Skeletal muscle tissue (tissue), 3 donors: ENCODE measurements at regions not wholly inside any gene's neighbourhood (a gene's known extent, or its start where the extent isn't known, plus 50 kb on each side); places are given as distances from the start of the nearest gene placed in this dataset.
"Not testable (repeated sequence)": the region's sequence is repeated elsewhere in the genome, so short reads cannot be mapped to it uniquely, and the experiment has no call there.

ENCODE experiments used
- H3K27ac ChIP-seq: one replicate; pipeline ENCODE4 v1.7.0; 2013; ENCODE audit warnings: mild to moderate bottlenecking, low read depth, low read length, inconsistent platforms
- H3K27me3 ChIP-seq, 3 donors: one replicate each; pipeline ENCODE4 v1.7.0; 2013; ENCODE audit warnings: low read length in 3 of 3; ENCODE audit not compliant: control insufficient read depth in 3 of 3, insufficient read depth in 3 of 3
- H3K36me3 ChIP-seq, 3 donors: one replicate each; pipeline ENCODE4 v1.7.0; 2013; ENCODE audit warnings: low read length in 3 of 3; ENCODE audit not compliant: control insufficient read depth in 3 of 3, insufficient read depth in 3 of 3
- H3K4me1 ChIP-seq, 3 donors: one replicate each; pipeline ENCODE4 v1.7.0; 2013; ENCODE audit warnings: low read length in 3 of 3, mild to moderate bottlenecking in 3 of 3; ENCODE audit not compliant: control insufficient read depth in 3 of 3, insufficient read depth in 3 of 3
- H3K4me3 ChIP-seq, 3 donors: one replicate each; pipeline ENCODE4 v1.7.0; 2013; ENCODE audit warnings: low read length in 3 of 3
- H3K9ac ChIP-seq, 3 donors: one replicate each; pipeline ENCODE4 v1.7.0; 2013; ENCODE audit warnings: low read length in 3 of 3, mild to moderate bottlenecking in 3 of 3, moderate library complexity in 2 of 3, low read depth in 1 of 3
- H3K9me3 ChIP-seq, 3 donors: one replicate each; pipeline ENCODE4 v1.7.0; 2013; ENCODE audit warnings: low read length in 3 of 3; ENCODE audit not compliant: control insufficient read depth in 3 of 3
- donor health status: Osteomylitis.

GRCh38 chr2:47964277-47964676 is 58.0 kb upstream of the FBXO11 start:
- Histone ChIP-seq H3K27me3 (no peaks in the 10 kb centered on the region), H3K36me3 (no peaks in the 10 kb centered on the region), H3K9ac (no peak overlapping the region), H3K4me3 (no peak overlapping the region), H3K27ac (no peak overlapping the region), H3K9me3 (no peaks in the 10 kb centered on the region), H3K4me1 (no peaks in the 10 kb centered on the region)

GRCh38 chr2:47964722-47965434 is 58.6 kb upstream of the FBXO11 start:
- Histone ChIP-seq H3K4me3 (no peak overlapping the region), H3K36me3 (no peaks in the 10 kb centered on the region), H3K27me3 (no peaks in the 10 kb centered on the region), H3K9ac (no peak overlapping the region), H3K27ac (no peak overlapping the region), H3K4me1 (no peaks in the 10 kb centered on the region), H3K9me3 (no peaks in the 10 kb centered on the region)

DNA sequence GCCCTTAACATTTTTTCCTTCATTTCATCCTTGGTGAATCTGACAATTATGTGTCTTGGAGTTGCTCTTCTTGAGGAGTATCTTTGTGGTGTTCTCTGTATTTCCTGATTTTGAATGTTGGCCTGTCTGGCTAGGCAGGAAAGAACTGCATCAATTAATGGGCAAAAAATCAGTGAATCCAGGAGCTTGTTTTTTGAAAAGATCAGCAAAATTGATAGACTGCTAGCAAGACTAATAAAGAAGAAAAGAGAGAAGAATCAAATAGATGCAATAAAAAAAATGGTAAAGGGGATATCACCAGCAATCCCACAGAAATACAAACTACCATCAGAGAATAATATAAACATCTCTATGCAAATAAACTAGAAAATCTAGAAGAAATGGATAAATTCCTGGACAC is 70.4 kb upstream of the FBXO11 start:
- H3K9ac ChIP-seq, H3K4me1 ChIP-seq, H3K27me3 ChIP-seq, H3K36me3 ChIP-seq, H3K4me3 ChIP-seq, H3K27ac ChIP-seq, H3K9me3 ChIP-seq: not testable (repeated sequence)

GRCh38 chr2:47984041-47984440 is 77.7 kb upstream of the FBXO11 start:
- no peak overlapping the region for H3K27ac ChIP-seq
- no peak overlapping the region for H3K4me3 ChIP-seq
- no peaks in the 10 kb centered on the region for H3K27me3 ChIP-seq
- no peaks in the 10 kb centered on the region for H3K36me3 ChIP-seq
- no peaks in the 10 kb centered on the region for H3K4me1 ChIP-seq
- no peaks in the 10 kb centered on the region for H3K9me3 ChIP-seq
- no peak overlapping the region for H3K9ac ChIP-seq

DNA sequence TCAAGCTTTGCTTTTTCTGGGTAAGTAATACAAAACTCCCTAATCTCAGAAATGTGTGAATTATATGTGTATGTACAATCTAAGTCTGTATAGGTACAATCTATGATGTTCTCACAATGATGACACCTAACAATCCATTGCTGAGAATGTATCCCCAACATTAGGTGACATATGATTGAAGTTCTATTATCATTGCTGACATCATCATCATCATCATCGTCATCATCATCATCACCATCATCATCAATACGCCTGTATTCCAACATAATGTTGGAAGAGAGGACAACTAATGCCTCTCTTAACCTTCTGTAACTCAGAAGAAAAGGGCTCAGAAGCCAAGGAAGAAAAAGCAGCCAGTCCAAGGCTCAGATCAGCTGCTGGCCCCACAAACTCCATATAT is 84.2 kb upstream of the FBXO11 start:
- Histone ChIP-seq H3K4me3 (no peak overlapping the region), H3K9ac (no peak overlapping the region), H3K4me1 (no peaks in the 10 kb centered on the region), H3K36me3 (no peaks in the 10 kb centered on the region), H3K27ac (no peak overlapping the region), H3K9me3 (no peaks in the 10 kb centered on the region), H3K27me3 (no peaks in the 10 kb centered on the region)

DNA sequence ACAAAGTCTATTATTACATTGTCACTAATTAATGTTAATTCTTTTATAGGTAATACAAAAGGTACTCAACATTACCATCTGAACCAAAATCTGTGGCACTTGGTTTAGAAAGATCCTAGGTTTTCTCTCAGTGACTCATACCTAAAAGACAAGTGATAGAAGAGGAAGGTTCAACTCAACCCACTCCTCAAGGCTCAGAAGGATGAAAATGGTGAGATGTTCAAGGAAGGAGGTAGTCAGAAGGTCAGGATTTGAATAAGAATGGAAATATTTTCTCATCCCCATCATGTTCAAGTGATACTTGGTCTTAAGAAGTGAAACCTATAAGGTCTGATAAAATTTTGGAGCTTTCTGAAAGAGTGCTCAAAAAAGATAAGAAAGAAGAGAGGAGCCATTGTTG is 86.4 kb upstream of the FBXO11 start:
- Histone ChIP-seq H3K9me3 (no peaks in the 10 kb centered on the region), H3K36me3 (no peaks in the 10 kb centered on the region), H3K4me1 (no peaks in the 10 kb centered on the region), H3K4me3 (no peak overlapping the region), H3K9ac (no peak overlapping the region), H3K27ac (no peak overlapping the region), H3K27me3 (no peaks in the 10 kb centered on the region)

GRCh38 chr2:47996808-47997207 is 90.5 kb upstream of the FBXO11 start:
- Histone ChIP-seq H3K9me3 (no peaks in the 10 kb centered on the region), H3K4me3 (no peak overlapping the region), H3K27me3 (no peaks in the 10 kb centered on the region), H3K9ac (no peak overlapping the region), H3K27ac (no peak overlapping the region), H3K36me3 (no peaks in the 10 kb centered on the region), H3K4me1 (no peaks in the 10 kb centered on the region)

- no peaks in the 10 kb centered on the region for H3K27me3 ChIP-seq
Observed at GRCh38 chr2:47999512-47999911, 93.2 kb upstream of the FBXO11 start.

GRCh38 chr2:48001498-48001897 is 95.2 kb upstream of the FBXO11 start:
- Histone ChIP-seq H3K4me1 (no peaks in the 10 kb centered on the region), H3K9ac (no peak overlapping the region), H3K9me3 (no peaks in the 10 kb centered on the region), H3K36me3 (no peaks in the 10 kb centered on the region), H3K4me3 (no peak overlapping the region), H3K27ac (no peak overlapping the region), H3K27me3 (no peaks in the 10 kb centered on the region)

More at GRCh38 chr2:47999512-47999911, 93.2 kb upstream of the FBXO11 start:
- Histone ChIP-seq H3K4me1 (no peaks in the 10 kb centered on the region), H3K9ac (no peak overlapping the region), H3K4me3 (no peak overlapping the region), H3K27ac (no peak overlapping the region), H3K9me3 (no peaks in the 10 kb centered on the region), H3K36me3 (no peaks in the 10 kb centered on the region)

- Histone ChIP-seq H3K4me1 (no peaks in the 10 kb centered on the region), H3K4me3 (no peak overlapping the region)
Observed at GRCh38 chr2:48006094-48006493, 99.8 kb upstream of the FBXO11 start.

More at GRCh38 chr2:48006094-48006493, 99.8 kb upstream of the FBXO11 start:
- H3K36me3 ChIP-seq = no peaks in the 10 kb centered on the region
- H3K27me3 ChIP-seq = no peaks in the 10 kb centered on the region
- no peaks in the 10 kb centered on the region for H3K9me3 ChIP-seq
- H3K27ac ChIP-seq = no peak overlapping the region
- H3K9ac ChIP-seq = no peak overlapping the region
